ENCODE measurements at regions not wholly inside any gene's neighbourhood (a gene's known extent, or its start where the extent isn't known, plus 50 kb on each side); places are given as distances from the start of the nearest gene placed in this dataset.
"Not testable (repeated sequence)": the region's sequence is repeated elsewhere in the genome, so short reads cannot be mapped to it uniquely, and the experiment has no call there.

DNA sequence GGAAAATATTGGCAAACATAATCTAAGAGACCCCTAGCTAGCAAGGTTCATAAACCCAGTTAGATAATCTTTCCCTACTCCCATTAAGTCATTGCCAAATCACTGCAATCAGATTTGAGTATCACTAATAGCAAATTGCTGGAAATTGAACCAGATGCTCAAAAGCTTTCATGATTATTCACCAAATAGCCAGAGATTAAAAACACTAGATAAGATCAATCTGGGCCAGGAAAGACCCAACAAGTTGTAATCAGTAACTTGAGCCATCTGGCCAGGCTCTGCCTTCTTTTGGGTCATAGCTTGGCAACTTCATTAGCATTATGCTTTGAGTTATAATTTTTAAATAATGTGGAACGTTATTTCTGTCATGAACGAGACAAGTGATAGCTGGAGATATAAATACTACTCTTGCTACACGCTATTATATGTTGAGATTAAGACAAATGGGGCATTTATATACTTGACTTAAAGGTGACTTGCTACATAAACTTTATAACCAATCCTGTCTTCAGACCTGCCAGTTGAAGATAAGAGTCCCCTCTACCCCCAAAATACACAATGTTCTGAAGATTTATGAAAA, 196.6 kb upstream of the EDNRA start:
- DNase-seq (ENCODE audit: low read depth in 1 of 2, low spot score in 1 of 2): no peak
- in situ Hi-C loops (cut with HindIII; ENCODE audit: low pct_unique_long_range_greater_than_20kb, low sequenced_read_pairs): no loop called here
- TF ChIP-seq JUND (IDR thresholded peaks at IDR 0.05; ENCODE audit: low read depth): no peak

DNA sequence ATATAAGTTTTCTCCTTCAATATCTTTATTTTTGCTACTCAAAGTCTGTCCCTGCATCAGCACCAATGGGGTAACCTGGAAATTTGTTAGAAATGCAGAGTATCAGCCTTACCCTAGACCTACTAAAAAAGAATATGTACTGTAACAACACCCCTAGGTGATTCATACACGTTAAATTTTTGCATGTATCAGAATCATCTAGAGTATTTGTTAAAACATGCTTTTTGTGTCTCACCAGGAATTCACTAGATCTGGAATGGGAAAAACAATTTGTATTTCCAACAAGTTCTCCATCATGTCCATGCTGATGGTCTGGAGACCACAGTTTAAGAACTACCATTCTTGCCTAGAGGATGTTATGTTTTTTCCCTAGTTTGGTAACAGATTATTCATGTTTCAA, 196.0 kb upstream of the EDNRA start:
- DNase-seq (ENCODE audit: low read depth in 1 of 2, low spot score in 1 of 2): no peak

DNA sequence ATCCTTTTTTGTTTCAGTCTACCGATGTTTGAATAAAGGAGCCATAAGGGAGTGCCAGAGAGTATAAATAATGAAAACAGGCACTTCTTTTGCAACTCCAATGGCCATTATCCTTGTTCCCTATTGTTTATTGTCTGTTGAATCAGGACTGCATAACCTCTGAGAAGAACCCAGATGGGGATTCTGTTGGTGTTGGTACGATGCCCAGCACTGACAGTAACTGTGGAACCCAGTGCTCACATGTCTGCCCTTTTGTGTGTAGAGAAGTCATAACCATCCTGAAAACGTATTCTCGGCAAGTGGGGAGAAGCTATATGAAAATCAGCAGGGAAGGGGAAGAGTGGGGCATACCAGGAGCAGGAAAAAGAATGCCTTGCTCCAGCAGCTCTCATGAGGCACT, 195.1 kb upstream of the EDNRA start:
- no peak for TF ChIP-seq JUND (IDR thresholded peaks at IDR 0.05; ENCODE audit: low read depth)
- DNase-seq (ENCODE audit: low read depth in 1 of 2, low spot score in 1 of 2): no peak
- in situ Hi-C loops (cut with HindIII; ENCODE audit: low pct_unique_long_range_greater_than_20kb, low sequenced_read_pairs): no loop called here

More for the DNA sequence above, 196.0 kb upstream of the EDNRA start:
- in situ Hi-C loops (cut with HindIII; ENCODE audit: low pct_unique_long_range_greater_than_20kb, low sequenced_read_pairs): no loop called here
- TF ChIP-seq JUND (IDR thresholded peaks at IDR 0.05; ENCODE audit: low read depth): no peak

DNA sequence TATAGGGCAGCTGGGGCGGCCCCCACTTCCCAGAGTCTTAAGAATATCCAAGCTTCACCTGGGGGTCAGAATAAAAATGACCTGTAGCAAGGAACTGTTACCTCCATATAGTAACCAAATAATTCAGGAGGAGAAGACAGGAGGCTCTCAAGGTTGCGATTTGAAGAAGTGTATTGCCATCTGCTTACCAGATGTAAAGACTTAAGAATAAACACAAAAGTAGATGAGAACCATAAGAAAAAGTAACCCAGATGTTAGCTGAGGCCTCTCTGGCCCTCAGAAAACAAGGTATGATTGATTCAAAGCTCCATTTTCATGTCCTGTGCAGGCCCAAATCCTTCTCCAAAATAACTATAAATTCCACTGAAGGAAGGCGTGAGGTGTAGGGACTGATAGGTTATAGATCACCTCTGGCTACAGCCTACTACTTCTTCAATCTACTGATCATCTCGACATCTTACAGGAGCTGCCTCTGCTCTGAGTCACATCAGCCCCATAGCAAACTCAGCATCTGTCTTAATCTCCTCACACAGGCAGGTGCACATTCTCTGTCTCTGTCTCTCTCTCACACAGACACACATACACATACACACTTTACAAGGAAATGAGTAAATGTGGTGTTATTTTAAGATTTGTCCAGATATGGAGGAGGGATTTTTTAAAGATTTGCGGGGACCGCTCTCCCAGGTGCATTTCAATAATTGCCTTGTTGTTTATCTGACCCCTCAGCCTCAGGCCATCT, 193.9 kb upstream of the EDNRA start:
- TF ChIP-seq JUND (IDR thresholded peaks at IDR 0.05; ENCODE audit: low read depth): no peak
- in situ Hi-C loops (cut with HindIII; ENCODE audit: low pct_unique_long_range_greater_than_20kb, low sequenced_read_pairs): no loop called here
- no peak for DNase-seq (ENCODE audit: low read depth in 1 of 2, low spot score in 1 of 2)

DNA sequence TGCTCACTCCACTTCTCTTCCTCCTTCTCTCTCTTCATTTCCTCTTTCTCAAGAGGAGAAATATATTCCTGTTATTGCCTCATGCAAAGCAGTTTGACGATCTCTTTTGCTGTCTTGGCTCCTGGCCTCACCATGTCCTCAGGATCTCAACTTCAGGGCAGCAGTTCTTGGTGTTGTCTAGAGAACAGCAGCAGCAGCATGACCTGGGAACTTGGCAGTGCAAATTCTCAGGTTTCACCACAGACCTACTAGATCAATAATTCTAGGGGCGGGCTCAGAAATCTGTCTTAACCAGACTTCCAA, 193.4 kb upstream of the EDNRA start:
- in situ Hi-C loops (cut with HindIII; ENCODE audit: low pct_unique_long_range_greater_than_20kb, low sequenced_read_pairs): no loop called here
- no peak for TF ChIP-seq JUND (IDR thresholded peaks at IDR 0.05; ENCODE audit: low read depth)
- DNase-seq (ENCODE audit: low read depth in 1 of 2, low spot score in 1 of 2): peak in 1 of 2 experiments; percentile 7

DNA sequence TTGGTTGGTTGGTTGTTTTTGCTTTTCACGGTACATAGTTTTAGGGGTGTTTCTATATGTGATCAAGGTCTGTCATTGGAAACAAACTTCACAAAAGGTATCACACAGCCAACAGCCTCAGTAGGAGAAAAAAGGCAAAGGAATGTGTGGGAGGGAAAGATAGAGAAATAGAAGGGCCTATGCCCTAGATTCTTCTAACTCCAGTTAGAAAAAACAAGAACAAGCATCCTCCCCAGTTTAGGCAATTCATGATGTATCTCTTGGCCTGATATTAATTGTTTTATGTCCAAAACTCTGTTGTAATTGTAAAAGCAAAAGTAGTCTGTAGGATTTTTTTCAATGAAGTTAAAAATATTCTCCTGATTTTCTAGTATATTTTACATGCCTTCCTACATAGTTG, 192.4 kb upstream of the EDNRA start:
- TF ChIP-seq JUND (IDR thresholded peaks at IDR 0.05; ENCODE audit: low read depth): no peak
- in situ Hi-C loops (cut with HindIII; ENCODE audit: low pct_unique_long_range_greater_than_20kb, low sequenced_read_pairs): no loop called here
- DNase-seq (ENCODE audit: low read depth in 1 of 2, low spot score in 1 of 2): no peak

DNA sequence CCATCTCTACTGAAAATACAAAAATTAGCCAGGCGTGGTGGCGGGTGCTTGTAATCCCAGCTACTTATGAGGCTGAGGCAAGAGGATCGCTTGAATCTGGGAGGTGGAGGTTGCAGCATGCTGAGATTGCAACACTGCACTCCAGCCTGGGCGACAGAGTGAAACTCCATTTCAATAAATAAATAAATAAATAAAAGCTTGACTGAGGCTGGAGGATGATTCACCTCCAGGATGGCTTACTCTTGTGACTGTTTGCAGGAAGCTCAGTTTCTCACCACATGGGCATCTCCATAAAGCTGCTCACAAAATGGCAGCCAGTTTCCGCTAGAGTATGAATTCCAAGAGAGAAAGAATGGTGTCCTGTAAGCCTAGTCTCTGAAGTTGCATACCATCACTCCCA, 191.7 kb upstream of the EDNRA start:
- TF ChIP-seq JUND (IDR thresholded peaks at IDR 0.05; ENCODE audit: low read depth): no peak
- in situ Hi-C loops (cut with HindIII; ENCODE audit: low pct_unique_long_range_greater_than_20kb, low sequenced_read_pairs): no loop called here
- no peak for DNase-seq (ENCODE audit: low read depth in 1 of 2, low spot score in 1 of 2)

DNA sequence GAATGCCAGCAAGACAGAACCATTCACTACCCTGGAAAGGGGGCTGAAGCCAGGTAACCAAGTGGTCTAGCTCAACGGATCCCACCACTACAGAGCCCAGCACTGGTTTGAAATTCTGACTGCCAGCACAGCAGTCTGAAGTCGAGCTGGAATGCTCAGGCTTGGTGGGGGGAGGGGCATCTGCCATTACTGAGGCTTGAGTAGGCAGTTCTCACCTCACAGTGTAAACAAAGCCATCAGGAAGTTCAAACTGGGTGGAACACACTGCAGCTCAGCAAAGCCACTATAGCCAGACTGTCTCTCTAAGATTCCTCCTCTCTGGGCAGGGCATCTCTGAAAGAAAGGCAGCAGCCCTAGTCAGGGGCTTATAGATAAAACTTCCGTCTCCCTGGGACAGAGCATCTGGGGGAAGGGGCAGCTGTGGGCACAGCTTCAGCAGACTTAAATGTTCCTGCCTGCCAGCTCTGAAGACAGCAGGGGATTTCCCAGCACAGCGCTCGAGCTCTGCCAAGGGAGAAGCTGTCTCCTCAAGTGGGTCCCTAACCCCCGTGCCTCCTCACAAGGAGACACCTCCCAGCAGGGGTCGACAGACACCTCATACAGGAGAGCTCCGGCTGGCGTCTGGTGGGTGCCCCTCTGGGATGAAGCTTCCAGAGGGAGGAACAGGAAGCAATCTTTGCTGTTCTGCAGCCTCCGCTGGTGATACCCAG, 188.1 kb upstream of the EDNRA start:
- in situ Hi-C loops (cut with HindIII; ENCODE audit: low pct_unique_long_range_greater_than_20kb, low sequenced_read_pairs): not testable (repeated sequence)
- DNase-seq (ENCODE audit: low read depth in 1 of 2, low spot score in 1 of 2): peak in 1 of 2 experiments; percentile 50

DNA sequence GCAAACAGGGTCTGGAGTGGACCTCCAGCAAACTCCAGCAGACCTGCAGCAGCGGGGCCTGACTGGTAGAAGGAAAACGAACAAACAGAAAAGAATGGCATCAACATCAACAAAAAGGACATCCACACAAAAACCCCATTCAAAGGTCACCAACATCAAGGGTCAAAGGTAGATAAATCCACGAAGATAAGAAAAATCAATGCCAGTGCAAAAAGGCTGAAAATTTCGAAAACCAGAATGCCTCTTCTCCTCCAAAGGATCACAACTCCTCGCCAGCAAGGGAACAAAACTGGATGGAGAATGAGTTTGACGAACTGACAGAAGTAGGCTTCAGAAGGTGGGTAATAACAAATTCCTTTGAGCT, 187.6 kb upstream of the EDNRA start:
- DNase-seq (ENCODE audit: low read depth in 1 of 2, low spot score in 1 of 2); in situ Hi-C loops (cut with HindIII; ENCODE audit: low pct_unique_long_range_greater_than_20kb, low sequenced_read_pairs): not testable (repeated sequence)

DNA sequence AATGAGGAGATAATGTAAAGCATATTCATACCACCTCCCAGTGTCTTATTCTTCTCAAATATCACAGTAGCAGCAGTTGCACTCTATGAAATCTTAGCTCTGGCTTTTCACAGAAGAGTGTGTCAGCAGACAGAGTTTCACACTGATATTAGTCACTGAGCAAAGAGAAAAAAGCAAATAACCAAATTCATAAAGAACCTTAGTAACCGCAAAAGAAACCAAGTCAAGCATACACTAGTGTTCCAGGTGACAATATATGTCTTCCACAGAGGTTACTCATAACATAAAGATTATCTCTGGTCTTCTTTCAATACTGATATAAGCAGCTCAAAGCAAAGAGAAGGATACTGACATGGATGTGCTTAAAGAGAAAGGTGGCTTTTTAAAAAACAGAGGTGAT, 181.7 kb upstream of the EDNRA start:
- in situ Hi-C loops (cut with HindIII; ENCODE audit: low pct_unique_long_range_greater_than_20kb, low sequenced_read_pairs): no loop called here
- no peak for TF ChIP-seq JUND (IDR thresholded peaks at IDR 0.05; ENCODE audit: low read depth)
- no peak for DNase-seq (ENCODE audit: low read depth in 1 of 2, low spot score in 1 of 2)

DNA sequence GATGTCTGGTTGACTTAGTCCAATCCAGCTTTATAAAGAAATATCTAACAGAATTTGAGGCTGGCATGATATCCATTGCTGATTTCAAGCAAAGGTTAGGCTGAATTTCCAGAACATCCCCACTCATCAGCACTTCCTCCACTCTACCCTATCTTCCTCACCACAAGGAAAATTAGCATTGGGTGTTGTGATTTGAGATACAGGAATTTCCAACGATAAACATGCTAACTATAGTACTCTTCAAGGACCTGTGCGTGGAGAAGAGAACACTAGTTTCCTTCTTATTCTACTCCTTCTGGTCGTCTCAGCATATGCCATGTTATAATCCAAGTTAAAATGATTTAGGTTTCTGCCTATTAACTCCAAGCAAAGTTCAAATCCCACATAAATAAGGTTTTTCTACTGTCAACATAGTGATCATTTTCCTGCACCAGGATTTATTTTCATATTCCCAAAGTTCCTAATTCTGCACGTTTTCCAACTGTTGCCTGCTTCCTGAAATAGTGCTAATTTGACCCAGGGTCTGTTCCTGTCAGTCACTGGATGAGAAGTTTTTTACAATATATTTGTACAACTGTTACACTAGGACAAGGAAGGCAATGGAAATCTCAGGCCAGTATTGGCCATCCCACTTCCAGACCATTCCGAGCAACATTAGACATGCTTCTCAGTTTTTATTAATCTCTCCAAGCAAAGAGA, 177.6 kb upstream of the EDNRA start:
- in situ Hi-C loops (cut with HindIII; ENCODE audit: low pct_unique_long_range_greater_than_20kb, low sequenced_read_pairs): no loop called here

DNA sequence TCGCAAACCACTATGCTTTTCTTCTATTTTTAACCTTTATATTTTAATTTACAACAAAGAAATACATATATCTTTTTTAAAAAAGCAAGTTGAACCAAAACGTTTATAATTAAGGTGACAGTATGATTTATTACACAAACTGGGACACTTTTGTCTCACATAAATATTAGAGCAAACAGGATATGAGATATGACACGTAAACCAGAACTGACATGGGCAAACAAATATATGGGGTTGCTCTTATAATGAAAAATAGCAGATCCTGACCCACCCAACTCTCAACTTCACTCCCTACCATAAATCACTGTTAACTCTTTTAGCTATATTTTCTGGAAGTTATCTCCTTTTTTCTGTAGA, 177.0 kb upstream of the EDNRA start:
- DNase-seq (ENCODE audit: low read depth in 1 of 2, low spot score in 1 of 2): no peak
- in situ Hi-C loops (cut with HindIII; ENCODE audit: low pct_unique_long_range_greater_than_20kb, low sequenced_read_pairs): no loop called here
- TF ChIP-seq JUND (IDR thresholded peaks at IDR 0.05; ENCODE audit: low read depth): no peak

More for the DNA sequence above, 177.6 kb upstream of the EDNRA start:
- no peak for DNase-seq (ENCODE audit: low read depth in 1 of 2, low spot score in 1 of 2)
- TF ChIP-seq JUND (IDR thresholded peaks at IDR 0.05; ENCODE audit: low read depth): no peak

Measured in T47D (cell line).